ENCODE measurements at regions not wholly inside any gene's neighbourhood (a gene's known extent, or its start where the extent isn't known, plus 50 kb on each side); places are given as distances from the start of the nearest gene placed in this dataset.

- TF ChIP-seq POLR2A (IDR thresholded peaks at IDR 0.05) (no peak), CTCF (IDR thresholded peaks at IDR 0.05 in 8 of 11, conservative IDR thresholded peaks at IDR 0.05 in 3 of 11) (no peak), POLR2AphosphoS5 (IDR thresholded peaks at IDR 0.05) (no peak)
Observed at GRCh38 chr1:116851846-116852245, 57.9 kb upstream of the PTGFRN start.
